Prostate gland (tissue), 2 donors: ENCODE measurements at regions not wholly inside any gene's neighbourhood (a gene's known extent, or its start where the extent isn't known, plus 50 kb on each side); places are given as distances from the start of the nearest gene placed in this dataset.

Source experiments
- POLR2A ChIP-seq: fragments of 450-650 bp; IDR thresholded peaks from one replicate; pipeline ENCODE4 v1.6.1; 2016; ENCODE audit warnings: antibody characterized with exemption, mild to moderate bottlenecking
- TF ChIP-seq, protein P1 (sequence below), 4 experiments: fragments of 200-600 bp in 2 of 4; fragments of 450-650 bp in 2 of 4; sonication (generic) in 2 of 4; IDR thresholded peaks; 1 replicate in 3 of 4; 2 replicates in 1 of 4; pipeline ENCODE4 v1.5.1; 2016 to 2019; ENCODE audit warnings: antibody characterized with exemption in 4 of 4, mild to moderate bottlenecking in 2 of 4, moderate library complexity in 2 of 4

DNA sequence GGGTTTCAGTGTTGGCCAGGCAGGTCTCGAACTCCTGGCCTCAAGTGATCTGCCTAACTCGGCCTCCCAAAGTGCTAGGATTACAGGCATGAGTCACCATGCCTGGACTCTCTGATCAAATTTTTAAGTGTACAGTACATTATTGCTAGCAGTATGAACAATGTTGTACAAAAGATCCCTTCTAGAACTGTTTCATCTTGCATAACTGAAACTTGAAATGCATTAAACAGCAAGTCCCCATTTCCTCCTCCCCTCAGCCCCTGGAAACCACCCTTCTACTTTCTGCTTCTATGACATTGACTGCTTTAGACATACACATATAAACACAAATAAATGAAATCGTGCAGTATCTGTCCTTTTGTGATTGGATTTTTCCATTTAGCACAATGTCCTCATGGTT lies 463.4 kb downstream of the PTPRC start:
- no peak for TF ChIP-seq POLR2A
- TF ChIP-seq, protein P1, sequence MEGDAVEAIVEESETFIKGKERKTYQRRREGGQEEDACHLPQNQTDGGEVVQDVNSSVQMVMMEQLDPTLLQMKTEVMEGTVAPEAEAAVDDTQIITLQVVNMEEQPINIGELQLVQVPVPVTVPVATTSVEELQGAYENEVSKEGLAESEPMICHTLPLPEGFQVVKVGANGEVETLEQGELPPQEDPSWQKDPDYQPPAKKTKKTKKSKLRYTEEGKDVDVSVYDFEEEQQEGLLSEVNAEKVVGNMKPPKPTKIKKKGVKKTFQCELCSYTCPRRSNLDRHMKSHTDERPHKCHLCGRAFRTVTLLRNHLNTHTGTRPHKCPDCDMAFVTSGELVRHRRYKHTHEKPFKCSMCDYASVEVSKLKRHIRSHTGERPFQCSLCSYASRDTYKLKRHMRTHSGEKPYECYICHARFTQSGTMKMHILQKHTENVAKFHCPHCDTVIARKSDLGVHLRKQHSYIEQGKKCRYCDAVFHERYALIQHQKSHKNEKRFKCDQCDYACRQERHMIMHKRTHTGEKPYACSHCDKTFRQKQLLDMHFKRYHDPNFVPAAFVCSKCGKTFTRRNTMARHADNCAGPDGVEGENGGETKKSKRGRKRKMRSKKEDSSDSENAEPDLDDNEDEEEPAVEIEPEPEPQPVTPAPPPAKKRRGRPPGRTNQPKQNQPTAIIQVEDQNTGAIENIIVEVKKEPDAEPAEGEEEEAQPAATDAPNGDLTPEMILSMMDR (IDR thresholded peaks at IDR 0.05), result no peak
